ENCODE measurements at regions not wholly inside any gene's neighbourhood (a gene's known extent, or its start where the extent isn't known, plus 50 kb on each side); places are given as distances from the start of the nearest gene placed in this dataset.
A peak's percentile ranks its signal among the peaks of the same experiment; 100 is the strongest.

- no peak for TF ChIP-seq TRIM25 (IDR thresholded peaks at IDR 0.05; ENCODE audit: borderline replicate concordance)
- TF ChIP-seq HNRNPK (IDR thresholded peaks at IDR 0.05; ENCODE audit: low read depth, low read length, poor library complexity, severe bottlenecking), result no peak
Measured at GRCh38 chr13:68390987-68391386, 1160.9 kb upstream of the PCDH9 start (continued).

GRCh38 chr13:68386808-68387207 lies 1156.7 kb upstream of the PCDH9 start:
- Histone ChIP-seq H2AFZ (ENCODE audit: low read depth, low read length) (no peak overlapping the region), H3K4me3 (no peak overlapping the region), H3K9me1 (ENCODE audit: control insufficient read depth, insufficient read depth, low read length) (no peaks in the 10 kb centered on the region), H3K9ac (ENCODE audit: insufficient read depth in 1 of 2, low read depth in 2 of 2, low read length in 2 of 2) (no peak overlapping the region), H3K36me3 (ENCODE audit: control insufficient read depth, insufficient read depth, low read length) (no peaks in the 10 kb centered on the region), H3K27me3 (ENCODE audit: control insufficient read depth in 2 of 2, insufficient read depth in 2 of 2, low read length in 2 of 2) (no peaks in the 10 kb centered on the region), H3K4me1 (replicated peaks in 1 of 2; ENCODE audit: control insufficient read depth in 2 of 2, insufficient read depth in 2 of 2, low read length in 2 of 2) (no peaks in the 10 kb centered on the region), H3K27ac (ENCODE audit: extremely low read depth, low read depth, low read length) (no peak overlapping the region), H4K20me1 (replicated peaks; ENCODE audit: control insufficient read depth, insufficient read depth, low read length) (no peaks in the 10 kb centered on the region), H3K4me2 (ENCODE audit: insufficient read depth, low read length) (no peak overlapping the region), H3K9me3 (replicated peaks; ENCODE audit: control insufficient read depth, insufficient read depth, low read depth, low read length) (no peaks in the 10 kb centered on the region), H3K79me2 (ENCODE audit: control insufficient read depth, insufficient read depth, low read length) (no peaks in the 10 kb centered on the region)
- intact Hi-C loops (cut with micrococcal nuclease) (no loop called here), in situ Hi-C loops (cut with MboI) (no loop called here)
- peak; percentile 64 for TF ChIP-seq ZNF316 (IDR thresholded peaks at IDR 0.05)
- TF ChIP-seq TBL1XR1 (IDR thresholded peaks at IDR 0.05; ENCODE audit: low read length in 2 of 2), result no peak
- TF ChIP-seq NFE2L1 (tag; IDR thresholded peaks at IDR 0.05; ENCODE audit: borderline replicate concordance, low read depth), result no peak
- 0% methylated on average over 3 of the region's 3 CpGs for WGBS (ENCODE audit: insufficient coverage, low coverage, missing lambda C conversion rate)
- ATAC-seq (no peak), DNase-seq (ENCODE audit: extremely low read depth in 1 of 4, low spot score in 3 of 4) (no peak), FAIRE-seq (no peak)
- ChIA-PET CTCF (ENCODE audit: low intra/inter-chr PET ratio) (no interaction called here), POLR2A (no interaction called here)
- no TSS peak for BruUV-seq (replicated peaks)

Measured in K562 (cell line).